Cardiac muscle cell (in vitro differentiated cells and primary cell): ENCODE measurements at regions not wholly inside any gene's neighbourhood (a gene's known extent, or its start where the extent isn't known, plus 50 kb on each side); places are given as distances from the start of the nearest gene placed in this dataset.

ENCODE experiments used
- DNase-seq, 2 donors: peaks; one replicate each; pipeline versions ENCODE4 v3.0.0 to v3.0.0-alpha.2; 2010 to 2017; ENCODE audit warnings: low read depth in 1 of 2, low spot score in 1 of 2
- H3K27ac ChIP-seq: fragments of 200-600 bp; sonication (generic); 2 replicates; pipeline ENCODE4 v1.5.1; 2016
- H3K27me3 ChIP-seq: fragments of 200-600 bp; sonication (generic); 2 replicates; pipeline ENCODE4 v1.6.0; 2016; ENCODE audit warnings: control low read depth
- H3K36me3 ChIP-seq: fragments of 200-600 bp; sonication (generic); 2 replicates; pipeline ENCODE4 v1.5.1; 2016; ENCODE audit warnings: control low read depth
- H3K4me1 ChIP-seq: fragments of 200-600 bp; sonication (generic); 2 replicates; pipeline ENCODE4 v1.8.1; 2017; ENCODE audit warnings: low read depth, mild to moderate bottlenecking, mixed run types
- H3K4me3 ChIP-seq: fragments of 200-600 bp; sonication (generic); 2 replicates; pipeline ENCODE4 v1.5.1; 2016; ENCODE audit warnings: mild to moderate bottlenecking
- H3K9me3 ChIP-seq: fragments of 200-600 bp; sonication (generic); 2 replicates; pipeline ENCODE4 v1.5.1; 2017; ENCODE audit warnings: low read depth, mild to moderate bottlenecking, control low read depth
- CTCF ChIP-seq: IDR thresholded peaks from 2 replicates; pipeline ENCODE4 v1.5.1; 2012; ENCODE audit warnings: low read depth, mild to moderate bottlenecking, low read length

- H3K36me3 ChIP-seq: no peaks in the 10 kb centered on the region
- H3K4me3 ChIP-seq: no peak overlapping the region
- H3K9me3 ChIP-seq: no peaks in the 10 kb centered on the region
- no peak overlapping the region for H3K27ac ChIP-seq
- no peak for DNase-seq
- no peak for TF ChIP-seq CTCF
- H3K27me3 ChIP-seq: no peaks in the 10 kb centered on the region
- no peaks in the 10 kb centered on the region for H3K4me1 ChIP-seq
These were observed 1366.9 kb upstream of the EYS start for GRCh38 chr6:67073938-67074337.

GRCh38 chr6:67068781-67069180 lies 1361.8 kb upstream of the EYS start:
- Histone ChIP-seq H3K27ac (no peak overlapping the region), H3K27me3 (no peaks in the 10 kb centered on the region), H3K4me1 (no peaks in the 10 kb centered on the region), H3K36me3 (no peaks in the 10 kb centered on the region), H3K4me3 (no peak overlapping the region), H3K9me3 (no peaks in the 10 kb centered on the region)
- DNase-seq: no peak
- TF ChIP-seq CTCF: no peak

- no peak for TF ChIP-seq CTCF
These were observed 1357.3 kb upstream of the EYS start for GRCh38 chr6:67064323-67064722.

GRCh38 chr6:67047996-67048395 lies 1341.0 kb upstream of the EYS start:
- Histone ChIP-seq H3K27me3 (no peaks in the 10 kb centered on the region), H3K27ac (no peak overlapping the region), H3K36me3 (no peaks in the 10 kb centered on the region), H3K4me3 (no peak overlapping the region), H3K9me3 (no peaks in the 10 kb centered on the region), H3K4me1 (no peaks in the 10 kb centered on the region)
- no peak for DNase-seq
- TF ChIP-seq CTCF: no peak

More at GRCh38 chr6:67064323-67064722, 1357.3 kb upstream of the EYS start:
- Histone ChIP-seq H3K4me1 (no peaks in the 10 kb centered on the region), H3K36me3 (no peaks in the 10 kb centered on the region), H3K4me3 (no peak overlapping the region), H3K27ac (no peak overlapping the region), H3K27me3 (no peaks in the 10 kb centered on the region), H3K9me3 (no peaks in the 10 kb centered on the region)
- DNase-seq: no peak

GRCh38 chr6:67045076-67045475 lies 1338.0 kb upstream of the EYS start:
- Histone ChIP-seq H3K36me3 (no peaks in the 10 kb centered on the region), H3K4me3 (no peak overlapping the region), H3K4me1 (no peaks in the 10 kb centered on the region), H3K27me3 (no peaks in the 10 kb centered on the region), H3K9me3 (no peaks in the 10 kb centered on the region), H3K27ac (no peak overlapping the region)
- no peak for TF ChIP-seq CTCF
- no peak for DNase-seq

- Histone ChIP-seq H3K4me3 (no peak overlapping the region), H3K4me1 (no peaks in the 10 kb centered on the region), H3K9me3 (no peaks in the 10 kb centered on the region), H3K27ac (no peak overlapping the region), H3K36me3 (no peaks in the 10 kb centered on the region), H3K27me3 (no peaks in the 10 kb centered on the region)
- DNase-seq: no peak
- no peak for TF ChIP-seq CTCF
These were observed 1324.4 kb upstream of the EYS start for GRCh38 chr6:67031451-67031850.
